Osteocyte (in vitro differentiated cells): ENCODE measurements at regions not wholly inside any gene's neighbourhood (a gene's known extent, or its start where the extent isn't known, plus 50 kb on each side); places are given as distances from the start of the nearest gene placed in this dataset.

Experiments used
- DNase-seq: peaks from one replicate; pipeline ENCODE4 v3.0.0; 2021; ENCODE audit warnings: mixed read lengths; ENCODE audit not compliant: unreplicated experiment; ENCODE audit errors: extremely low spot score
- H3K27ac Mint-ChIP-seq: one replicate; pipeline ENCODE4 v1.8.0; 2021; ENCODE audit warnings: mild to moderate bottlenecking, mixed read lengths; ENCODE audit not compliant: unreplicated experiment
- H3K27me3 Mint-ChIP-seq: one replicate; pipeline ENCODE4 v1.8.0; 2021; ENCODE audit warnings: mixed read lengths; ENCODE audit not compliant: unreplicated experiment
- H3K36me3 Mint-ChIP-seq: one replicate; pipeline ENCODE4 v1.8.0; 2021; ENCODE audit warnings: mixed read lengths; ENCODE audit not compliant: unreplicated experiment
- H3K4me1 Mint-ChIP-seq: one replicate; pipeline ENCODE4 v1.8.0; 2021; ENCODE audit warnings: mixed read lengths; ENCODE audit not compliant: unreplicated experiment
- H3K4me3 Mint-ChIP-seq: one replicate; pipeline ENCODE4 v1.8.0; 2021; ENCODE audit warnings: mild to moderate bottlenecking, moderate library complexity, mixed read lengths; ENCODE audit not compliant: unreplicated experiment
- H3K9me3 Mint-ChIP-seq: one replicate; pipeline ENCODE4 v1.8.0; 2021; ENCODE audit warnings: mixed read lengths; ENCODE audit not compliant: unreplicated experiment
- TF ChIP-seq, protein P1 (sequence below): fragments of 200-600 bp; sonication (generic); IDR thresholded peaks from 2 replicates; pipeline ENCODE4 v1.5.0; 2021; ENCODE audit warnings: antibody characterized with exemption, mild to moderate bottlenecking, moderate library complexity

DNA sequence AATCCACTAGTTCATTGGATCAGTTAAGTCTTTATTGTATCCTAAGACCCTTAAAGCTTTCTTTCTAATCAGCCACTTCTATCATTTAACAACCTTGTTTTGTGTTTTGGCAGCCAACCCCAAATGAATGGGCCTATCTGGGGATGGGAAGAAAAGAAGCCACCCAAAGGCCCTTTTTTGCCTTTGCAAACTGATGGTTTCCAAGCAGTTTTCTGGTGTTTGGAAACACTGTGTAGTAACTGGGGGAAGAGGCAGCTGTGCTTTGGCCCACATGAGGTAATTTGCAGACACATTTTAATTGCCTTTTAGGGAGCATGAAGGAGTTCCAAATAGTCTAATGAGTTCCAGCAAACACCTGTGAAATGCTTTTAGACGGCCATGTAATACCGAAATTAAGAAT lies 1751.3 kb upstream of the WWC1 start:
- Mint-ChIP-seq H3K27ac (no peak overlapping the region), H3K9me3 (peaks cover 5% of the 10 kb centered on the region), H3K4me3 (no peak overlapping the region)

DNA sequence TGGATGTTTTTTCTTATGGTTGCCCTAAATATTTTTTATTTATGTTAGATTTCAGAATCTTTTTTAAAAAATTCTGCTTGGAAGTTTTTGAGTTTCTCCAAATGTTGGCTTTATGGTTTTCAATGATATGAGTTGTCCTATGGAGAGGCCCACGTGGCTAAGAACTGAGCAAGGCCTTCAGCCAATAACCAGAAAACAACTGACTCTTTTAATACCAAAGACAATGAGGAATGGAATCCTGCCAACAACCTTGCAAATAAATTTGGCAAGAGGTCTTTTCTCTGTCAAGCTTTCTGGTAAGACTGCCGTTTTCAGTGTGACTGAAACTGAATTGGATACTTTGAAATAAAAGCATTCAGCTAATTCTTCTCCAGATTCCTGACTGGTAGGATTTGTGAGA lies 1740.1 kb upstream of the WWC1 start:
- no peaks in the 10 kb centered on the region for H3K36me3 Mint-ChIP-seq
- no peaks in the 10 kb centered on the region for H3K4me1 Mint-ChIP-seq
- no peak overlapping the region for H3K4me3 Mint-ChIP-seq
- no peak for DNase-seq
- TF ChIP-seq, protein P1, sequence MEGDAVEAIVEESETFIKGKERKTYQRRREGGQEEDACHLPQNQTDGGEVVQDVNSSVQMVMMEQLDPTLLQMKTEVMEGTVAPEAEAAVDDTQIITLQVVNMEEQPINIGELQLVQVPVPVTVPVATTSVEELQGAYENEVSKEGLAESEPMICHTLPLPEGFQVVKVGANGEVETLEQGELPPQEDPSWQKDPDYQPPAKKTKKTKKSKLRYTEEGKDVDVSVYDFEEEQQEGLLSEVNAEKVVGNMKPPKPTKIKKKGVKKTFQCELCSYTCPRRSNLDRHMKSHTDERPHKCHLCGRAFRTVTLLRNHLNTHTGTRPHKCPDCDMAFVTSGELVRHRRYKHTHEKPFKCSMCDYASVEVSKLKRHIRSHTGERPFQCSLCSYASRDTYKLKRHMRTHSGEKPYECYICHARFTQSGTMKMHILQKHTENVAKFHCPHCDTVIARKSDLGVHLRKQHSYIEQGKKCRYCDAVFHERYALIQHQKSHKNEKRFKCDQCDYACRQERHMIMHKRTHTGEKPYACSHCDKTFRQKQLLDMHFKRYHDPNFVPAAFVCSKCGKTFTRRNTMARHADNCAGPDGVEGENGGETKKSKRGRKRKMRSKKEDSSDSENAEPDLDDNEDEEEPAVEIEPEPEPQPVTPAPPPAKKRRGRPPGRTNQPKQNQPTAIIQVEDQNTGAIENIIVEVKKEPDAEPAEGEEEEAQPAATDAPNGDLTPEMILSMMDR: no peak
- H3K27me3 Mint-ChIP-seq: no peaks in the 10 kb centered on the region
- H3K9me3 Mint-ChIP-seq: peaks cover 15% of the 10 kb centered on the region
- no peak overlapping the region for H3K27ac Mint-ChIP-seq

More for the DNA sequence above, 1751.3 kb upstream of the WWC1 start:
- no peaks in the 10 kb centered on the region for H3K27me3 Mint-ChIP-seq
- TF ChIP-seq, protein P1: no peak
- H3K4me1 Mint-ChIP-seq: no peaks in the 10 kb centered on the region
- no peak for DNase-seq
- H3K36me3 Mint-ChIP-seq: no peaks in the 10 kb centered on the region

DNA sequence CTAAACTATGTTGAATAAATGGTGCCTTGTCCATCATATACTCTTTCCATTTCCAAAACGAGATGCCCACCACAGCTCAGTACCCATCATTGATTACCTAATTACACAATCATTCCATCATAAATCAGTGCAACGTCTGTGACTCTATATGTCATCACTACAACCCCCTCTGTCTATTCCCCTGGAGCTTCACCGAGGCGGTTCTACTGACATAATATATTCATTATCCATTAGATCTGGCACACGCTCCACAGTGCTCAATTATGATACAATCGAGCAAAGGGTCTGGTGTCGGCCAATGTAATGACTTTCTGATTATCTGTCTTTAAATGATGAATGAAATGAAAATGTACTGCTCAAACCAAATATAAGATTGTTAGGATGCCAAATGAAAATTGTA lies 1737.7 kb upstream of the WWC1 start:
- H3K4me1 Mint-ChIP-seq: no peaks in the 10 kb centered on the region
- TF ChIP-seq, protein P1: no peak
- H3K4me3 Mint-ChIP-seq: no peak overlapping the region
- no peaks in the 10 kb centered on the region for H3K36me3 Mint-ChIP-seq
- H3K27ac Mint-ChIP-seq: no peak overlapping the region
- no peak for DNase-seq
- H3K27me3 Mint-ChIP-seq: no peaks in the 10 kb centered on the region
- peaks cover 24% of the 10 kb centered on the region for H3K9me3 Mint-ChIP-seq

DNA sequence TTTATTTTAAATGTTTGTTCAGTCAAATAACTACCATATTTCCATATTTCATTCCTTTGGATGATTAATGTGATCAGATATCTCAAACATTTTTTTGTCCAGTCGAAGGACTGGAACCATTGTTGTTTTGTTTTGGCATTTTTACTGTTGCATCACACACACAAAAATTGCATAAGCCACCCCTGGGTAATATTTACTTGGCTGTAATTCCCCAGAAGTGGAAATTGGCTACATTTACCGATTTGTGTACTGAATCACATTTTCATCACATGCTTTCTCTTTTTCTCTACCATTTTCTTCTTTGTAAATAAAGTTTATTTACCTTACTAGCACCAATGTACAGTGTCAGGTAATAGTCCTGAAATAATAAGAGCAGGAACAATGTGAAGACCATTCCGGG lies 1729.7 kb upstream of the WWC1 start:
- H3K4me3 Mint-ChIP-seq: no peak overlapping the region
- H3K27me3 Mint-ChIP-seq: no peaks in the 10 kb centered on the region
- H3K9me3 Mint-ChIP-seq: peaks cover 48% of the 10 kb centered on the region
- TF ChIP-seq, protein P1: no peak
- no peaks in the 10 kb centered on the region for H3K36me3 Mint-ChIP-seq
- no peaks in the 10 kb centered on the region for H3K4me1 Mint-ChIP-seq
- no peak overlapping the region for H3K27ac Mint-ChIP-seq
- no peak for DNase-seq

DNA sequence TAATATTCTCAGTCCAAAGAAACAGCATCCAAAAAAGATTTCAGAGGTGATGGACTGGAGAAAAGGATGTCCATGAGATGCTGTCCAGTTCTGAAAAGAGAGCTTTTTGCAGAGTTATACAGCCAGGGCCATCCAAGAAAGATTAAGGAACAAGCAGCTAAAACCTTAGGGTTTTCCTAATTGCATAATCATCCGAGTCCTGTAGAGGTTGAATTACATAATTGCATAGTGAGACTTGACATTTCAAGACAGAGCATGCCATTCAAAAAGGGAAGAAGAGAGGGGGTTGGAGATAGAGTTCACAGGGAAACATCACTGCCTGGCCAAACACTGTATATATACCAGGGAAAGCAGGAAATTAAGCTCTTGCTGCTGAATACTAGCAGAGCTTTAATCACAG lies 1729.2 kb upstream of the WWC1 start:
- TF ChIP-seq, protein P1: no peak

More for the DNA sequence above, 1729.2 kb upstream of the WWC1 start:
- Mint-ChIP-seq H3K27me3 (no peaks in the 10 kb centered on the region), H3K9me3 (peaks cover 48% of the 10 kb centered on the region), H3K4me3 (no peak overlapping the region), H3K27ac (no peak overlapping the region), H3K36me3 (no peaks in the 10 kb centered on the region), H3K4me1 (no peaks in the 10 kb centered on the region)
- no peak for DNase-seq
